Ovary (tissue), 3 donors: ENCODE measurements at regions not wholly inside any gene's neighbourhood (a gene's known extent, or its start where the extent isn't known, plus 50 kb on each side); places are given as distances from the start of the nearest gene placed in this dataset.

Experiments used
- CTCF ChIP-seq, 3 donors: fragments of 450-650 bp in 2 of 3; fragments of 200-600 bp in 1 of 3; IDR thresholded peaks; one replicate each; pipeline versions ENCODE4 v1.5.1 to v1.8.0; 2016 to 2022; ENCODE audit warnings: antibody characterized with exemption in 3 of 3, mild to moderate bottlenecking in 1 of 3
- POLR2A ChIP-seq: fragments of 450-650 bp; IDR thresholded peaks from one replicate; pipeline ENCODE4 v1.6.1; 2017; ENCODE audit warnings: antibody characterized with exemption, mild to moderate bottlenecking, moderate library complexity
- donor health status: DM: no; HTN: no; CAD: no.

GRCh38 chr1:71210718-71211117, 129.9 kb upstream of the ZRANB2 start:
- TF ChIP-seq POLR2A (no peak), CTCF (IDR thresholded peaks at IDR 0.05) (no peak)
